HAP-1 (cell line): ENCODE measurements at regions not wholly inside any gene's neighbourhood (a gene's known extent, or its start where the extent isn't known, plus 50 kb on each side); places are given as distances from the start of the nearest gene placed in this dataset.

Source experiments
- DNase-seq, 2 experiments: peaks; one replicate each; pipeline ENCODE4 v3.0.0-alpha.2; 2016 to 2020; ENCODE audit warnings: low spot score in 2 of 2
- H3K27me3 ChIP-seq: fragments of 250-450 bp; sonication (Bioruptor Pico); 2 replicates; pipeline ENCODE4 v1.5.1; 2020; ENCODE audit warnings: low read depth, mild to moderate bottlenecking, moderate library complexity
- H3K36me3 ChIP-seq: fragments of 250-450 bp; sonication (Bioruptor Pico); replicated peaks from 2 replicates; pipeline ENCODE4 v1.5.1; 2020; ENCODE audit warnings: mild to moderate bottlenecking
- H3K4me1 ChIP-seq: fragments of 250-450 bp; sonication (Bioruptor Pico); 2 replicates; pipeline ENCODE4 v1.5.1; 2020; ENCODE audit warnings: mild to moderate bottlenecking
- H3K4me3 ChIP-seq: fragments of 250-450 bp; sonication (Bioruptor Pico); 2 replicates; pipeline ENCODE4 v1.5.1; 2020; ENCODE audit warnings: mild to moderate bottlenecking, moderate library complexity
- H3K9me3 ChIP-seq: fragments of 250-450 bp; sonication (Bioruptor Pico); 2 replicates; pipeline ENCODE4 v1.5.1; 2020; ENCODE audit warnings: mild to moderate bottlenecking, moderate library complexity
- in situ Hi-C: fragments of 300-500 bp; cut with MboI; formaldehyde crosslinking; loops from 3 replicates; pipeline ENCODE4 v1.14.3; 2020; ENCODE audit warnings: low sequenced_read_pairs, inconsistent platforms, mixed read lengths

- no peaks in the 10 kb centered on the region for H3K9me3 ChIP-seq
- no peak overlapping the region for H3K4me3 ChIP-seq
- H3K36me3 ChIP-seq: no peaks in the 10 kb centered on the region
- no peak for DNase-seq
- H3K27me3 ChIP-seq: no peaks in the 10 kb centered on the region
- peaks cover 11% of the 10 kb centered on the region for H3K4me1 ChIP-seq
- in situ Hi-C loops: no loop called here
Observed at GRCh38 chr14:49999146-49999761, 106.4 kb downstream of the ARF6 start.

- no peak overlapping the region for H3K4me3 ChIP-seq
- no peaks in the 10 kb centered on the region for H3K27me3 ChIP-seq
- peaks cover 11% of the 10 kb centered on the region for H3K4me1 ChIP-seq
- no peaks in the 10 kb centered on the region for H3K36me3 ChIP-seq
- H3K9me3 ChIP-seq: no peaks in the 10 kb centered on the region
- in situ Hi-C loops: no loop called here
- no peak for DNase-seq
Observed at GRCh38 chr14:49999826-50000379, 107.0 kb downstream of the ARF6 start.

- in situ Hi-C loops: no loop called here
- DNase-seq: no peak
- H3K27me3 ChIP-seq: no peaks in the 10 kb centered on the region
- peaks cover 11% of the 10 kb centered on the region for H3K4me1 ChIP-seq
- H3K36me3 ChIP-seq: no peaks in the 10 kb centered on the region
- no peaks in the 10 kb centered on the region for H3K9me3 ChIP-seq
- no peak overlapping the region for H3K4me3 ChIP-seq
Observed at GRCh38 chr14:50000380-50001150, 107.7 kb downstream of the ARF6 start.

- in situ Hi-C loops: no loop called here
- DNase-seq: no peak
- Histone ChIP-seq H3K27me3 (no peaks in the 10 kb centered on the region), H3K9me3 (no peaks in the 10 kb centered on the region), H3K4me3 (no peak overlapping the region), H3K36me3 (no peaks in the 10 kb centered on the region), H3K4me1 (peaks cover 11% of the 10 kb centered on the region)
Observed at GRCh38 chr14:50001151-50001998, 108.5 kb downstream of the ARF6 start.

- no peak for DNase-seq
- in situ Hi-C loops: no loop called here
- Histone ChIP-seq H3K4me3 (no peak overlapping the region), H3K36me3 (no peaks in the 10 kb centered on the region), H3K9me3 (no peaks in the 10 kb centered on the region), H3K4me1 (peaks cover 11% of the 10 kb centered on the region), H3K27me3 (no peaks in the 10 kb centered on the region)
Observed at GRCh38 chr14:50001999-50002925, 109.4 kb downstream of the ARF6 start.

- H3K27me3 ChIP-seq: no peaks in the 10 kb centered on the region
- no peaks in the 10 kb centered on the region for H3K9me3 ChIP-seq
- no peak for DNase-seq
- no peaks in the 10 kb centered on the region for H3K36me3 ChIP-seq
- H3K4me3 ChIP-seq: peak overlapping the region; percentile 34
- H3K4me1 ChIP-seq: peaks cover 11% of the 10 kb centered on the region
- in situ Hi-C loops: no loop called here
Observed at GRCh38 chr14:50002926-50003212, 110.0 kb downstream of the ARF6 start.

GRCh38 chr14:50003213-50004021 lies 110.5 kb downstream of the ARF6 start:
- in situ Hi-C loops: no loop called here

GRCh38 chr14:50006141-50006540 lies 110.2 kb downstream of the VCPKMT start:
- Histone ChIP-seq H3K9me3 (no peaks in the 10 kb centered on the region), H3K36me3 (no peaks in the 10 kb centered on the region), H3K4me3 (no peak overlapping the region), H3K27me3 (no peaks in the 10 kb centered on the region), H3K4me1 (peaks cover 7% of the 10 kb centered on the region)
- DNase-seq: no peak
- in situ Hi-C loops: no loop called here

More at GRCh38 chr14:50003213-50004021, 110.5 kb downstream of the ARF6 start:
- H3K27me3 ChIP-seq: no peaks in the 10 kb centered on the region
- DNase-seq: peak; percentile 42 to 83
- H3K4me1 ChIP-seq: peaks cover 11% of the 10 kb centered on the region
- peak overlapping the region; percentile 34 for H3K4me3 ChIP-seq
- no peaks in the 10 kb centered on the region for H3K36me3 ChIP-seq
- no peaks in the 10 kb centered on the region for H3K9me3 ChIP-seq

GRCh38 chr14:50007123-50007903 lies 109.1 kb downstream of the VCPKMT start:
- in situ Hi-C loops: no loop called here
- DNase-seq: no peak

GRCh38 chr14:50008562-50008961 lies 107.8 kb downstream of the VCPKMT start:
- H3K4me3 ChIP-seq: no peak overlapping the region
- H3K4me1 ChIP-seq: no peaks in the 10 kb centered on the region; the same call in 1 of the 2 replicates
- no peaks in the 10 kb centered on the region for H3K27me3 ChIP-seq
- H3K9me3 ChIP-seq: no peaks in the 10 kb centered on the region
- DNase-seq: no peak
- in situ Hi-C loops: no loop called here
- H3K36me3 ChIP-seq: no peaks in the 10 kb centered on the region

More at GRCh38 chr14:50007123-50007903, 109.1 kb downstream of the VCPKMT start:
- no peaks in the 10 kb centered on the region for H3K27me3 ChIP-seq
- H3K4me1 ChIP-seq: peaks cover 7% of the 10 kb centered on the region
- H3K36me3 ChIP-seq: no peaks in the 10 kb centered on the region
- no peaks in the 10 kb centered on the region for H3K9me3 ChIP-seq
- no peak overlapping the region for H3K4me3 ChIP-seq

GRCh38 chr14:50008974-50009373 lies 107.4 kb downstream of the VCPKMT start:
- Histone ChIP-seq H3K9me3 (no peaks in the 10 kb centered on the region), H3K4me3 (no peak overlapping the region), H3K36me3 (no peaks in the 10 kb centered on the region), H3K27me3 (no peaks in the 10 kb centered on the region), H3K4me1 (no peaks in the 10 kb centered on the region)
- in situ Hi-C loops: no loop called here
- no peak for DNase-seq

GRCh38 chr14:50010752-50011151 lies 105.6 kb downstream of the VCPKMT start:
- Histone ChIP-seq H3K27me3 (no peaks in the 10 kb centered on the region), H3K4me3 (no peak overlapping the region), H3K36me3 (no peaks in the 10 kb centered on the region), H3K9me3 (no peaks in the 10 kb centered on the region), H3K4me1 (no peaks in the 10 kb centered on the region)
- no peak for DNase-seq
- in situ Hi-C loops: no loop called here
